Ureter (tissue), 1 donor: ENCODE measurements at regions not wholly inside any gene's neighbourhood (a gene's known extent, or its start where the extent isn't known, plus 50 kb on each side); places are given as distances from the start of the nearest gene placed in this dataset.
A peak's percentile ranks its signal among the peaks of the same experiment; 100 is the strongest.

Source experiments
- DNase-seq: peaks from one replicate; pipeline ENCODE4 v3.0.0-alpha.2; 2020; ENCODE audit warnings: low spot score
- donor health status: DM: yes; HTN: yes; CAD: no.

DNA sequence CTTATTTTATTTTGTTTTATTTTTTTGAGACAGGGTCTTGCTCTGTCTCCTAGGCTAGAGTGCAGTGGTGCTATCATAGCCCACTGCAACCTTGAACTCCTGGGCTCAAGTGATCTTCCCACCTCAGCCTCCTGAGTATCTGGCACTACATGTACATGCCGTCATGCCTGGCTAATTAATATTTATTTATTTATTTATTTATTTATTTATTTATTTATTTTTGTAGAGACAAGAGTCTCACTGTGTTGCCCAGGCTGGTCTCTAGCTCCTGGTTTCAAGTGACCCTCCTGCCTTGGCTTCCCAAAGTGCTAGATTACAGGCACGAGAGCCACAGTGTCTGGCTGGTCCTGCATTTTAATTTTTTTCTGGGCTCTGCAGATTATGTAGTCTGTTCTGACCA, 84.9 kb upstream of the BCOR start:
- DNase-seq = no peak

DNA sequence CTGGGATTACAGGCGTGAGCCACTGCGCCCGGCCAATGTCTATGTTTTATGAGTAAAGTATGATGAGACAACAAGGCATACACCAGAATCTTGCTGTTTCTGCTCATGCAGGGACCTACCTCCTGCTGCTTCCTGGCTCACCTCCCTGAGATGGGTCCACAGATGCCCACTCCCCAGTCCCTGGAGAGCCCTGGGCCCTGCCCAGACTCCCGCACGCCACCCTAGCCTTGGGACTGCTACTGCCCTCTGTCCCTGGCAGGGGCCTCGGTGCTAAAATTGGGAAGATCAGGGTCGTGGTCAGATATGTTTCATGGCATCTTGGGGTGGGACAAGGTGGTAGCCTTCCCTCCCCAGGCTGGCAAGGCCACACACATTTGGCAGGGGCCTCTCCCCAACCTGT, 84.3 kb upstream of the BCOR start:
- DNase-seq = no peak

- no peak for DNase-seq
Observed at GRCh38 chrX:40179283-40179682, 81.5 kb upstream of the BCOR start.

DNA sequence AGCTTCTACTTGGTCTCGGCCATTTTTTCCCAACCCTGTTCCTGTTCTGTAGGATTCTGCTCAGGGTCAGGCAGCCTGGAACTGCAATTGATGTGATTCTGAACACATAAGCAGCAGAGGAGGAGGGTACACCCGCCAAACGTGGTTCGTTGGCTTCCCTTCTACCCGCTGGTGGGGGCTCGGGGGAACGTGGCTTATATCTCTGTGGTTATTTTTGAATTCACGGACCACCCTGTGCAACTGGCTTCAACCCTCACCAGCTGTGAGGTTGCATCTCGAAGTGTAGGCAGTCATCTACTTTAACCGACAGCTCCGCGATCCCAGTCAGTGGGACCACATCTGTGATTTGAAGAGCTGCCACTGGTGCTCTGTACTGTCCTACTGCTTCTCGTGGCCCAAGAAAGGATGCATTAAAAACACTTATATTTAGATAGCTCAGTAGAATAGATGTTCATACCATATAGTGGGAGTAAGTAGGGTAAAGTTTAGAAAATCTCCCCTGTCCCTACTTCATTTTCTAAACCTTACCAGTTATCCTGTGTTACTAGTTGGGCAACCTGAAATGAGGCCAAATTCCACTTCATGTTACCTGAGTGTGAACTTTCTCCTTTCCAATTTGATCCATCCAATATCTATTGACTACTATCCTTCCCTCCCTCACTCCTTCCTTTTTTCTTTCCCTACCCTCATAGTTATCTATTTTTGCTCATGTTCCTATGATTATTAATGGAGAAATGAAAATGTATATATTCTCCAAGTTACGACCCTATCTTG, 80.4 kb upstream of the BCOR start:
- no peak for DNase-seq

GRCh38 chrX:40177489-40177888, 79.7 kb upstream of the BCOR start:
- no peak for DNase-seq

- peak; percentile 53 for DNase-seq
Observed at GRCh38 chrX:40177117-40177430, 79.3 kb upstream of the BCOR start.

DNA sequence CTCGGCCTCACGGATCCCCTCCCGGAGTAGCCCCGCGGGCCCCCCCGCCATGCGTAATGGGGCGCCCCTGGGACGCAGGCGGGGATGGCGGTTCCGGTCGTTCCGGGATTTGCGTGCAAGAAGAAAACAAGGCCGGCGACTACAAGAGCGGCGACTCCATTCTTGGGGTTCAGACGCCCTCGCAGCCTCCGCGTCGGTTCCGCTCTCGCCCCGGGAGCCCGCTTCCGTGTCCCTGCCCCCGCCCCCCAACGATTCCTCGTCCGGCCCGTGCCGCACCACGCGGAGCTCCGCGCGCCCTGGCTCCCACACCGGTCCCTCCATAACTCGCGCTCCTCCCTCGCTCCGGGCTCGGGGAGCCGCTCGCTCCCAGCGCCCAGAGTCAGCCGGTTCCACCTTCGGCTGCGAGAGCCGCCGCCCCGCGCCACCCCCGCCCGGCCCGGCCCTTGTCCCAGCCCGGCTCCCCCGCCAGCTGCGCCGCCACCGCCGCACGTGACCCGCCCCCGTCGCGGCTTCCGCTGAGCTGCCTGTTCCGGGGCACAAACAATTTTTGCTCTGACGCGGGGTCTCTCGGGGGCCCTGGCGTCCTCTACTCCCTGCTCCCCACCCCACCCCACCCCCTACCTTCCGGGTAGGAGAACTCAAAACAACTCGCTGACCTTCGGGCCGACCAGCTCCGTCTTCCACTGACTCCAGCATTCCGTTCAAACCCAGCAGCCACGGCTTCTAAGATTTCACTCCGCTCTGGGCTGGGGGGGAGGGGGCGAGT, 78.8 kb upstream of the BCOR start:
- peak; percentile 76 for DNase-seq

DNA sequence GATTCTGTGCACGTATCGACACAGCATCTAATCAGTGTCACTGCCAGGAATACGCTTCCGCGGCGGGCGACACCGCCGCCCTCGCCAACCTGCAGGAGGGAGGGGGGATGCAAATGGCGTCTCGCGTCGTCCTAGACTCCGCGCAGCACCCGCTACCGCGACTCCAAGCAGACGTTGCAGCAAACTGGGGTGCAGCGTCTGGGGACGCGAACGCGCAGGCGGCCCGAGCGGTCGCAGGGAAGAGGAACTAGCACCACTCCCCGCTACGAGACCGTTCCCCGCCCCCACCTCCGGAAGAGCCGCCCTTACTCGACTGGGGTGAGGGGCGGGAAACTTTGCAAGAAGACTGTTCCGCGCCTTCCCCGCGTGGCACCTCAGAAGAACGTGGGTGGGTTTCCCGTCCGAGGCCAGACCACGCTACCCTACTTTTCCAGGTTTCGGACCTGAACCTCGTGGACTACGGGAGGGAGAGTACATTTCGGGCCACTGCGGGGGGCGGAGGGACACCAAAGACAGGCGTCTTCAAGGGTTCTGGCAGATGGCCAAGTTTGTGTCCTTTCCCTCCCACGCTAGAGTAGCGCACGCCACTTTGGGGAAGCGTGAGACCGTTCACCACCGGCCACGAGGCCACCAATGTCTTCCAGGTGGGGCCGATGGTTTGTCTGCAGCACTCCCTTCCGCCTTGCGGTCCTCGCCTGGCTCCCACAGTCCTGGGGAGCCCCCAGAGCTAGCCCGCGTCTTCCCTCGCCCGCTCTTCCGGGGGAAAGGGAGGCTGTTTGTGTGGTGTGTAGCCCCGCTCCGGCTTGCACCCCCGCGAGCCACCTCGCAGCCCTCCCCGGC, 78.0 kb upstream of the BCOR start:
- peak; percentile 83 for DNase-seq

- DNase-seq = peak; percentile 58
Observed at GRCh38 chrX:40174854-40175510, 77.2 kb upstream of the BCOR start.

GRCh38 chrX:40174001-40174853, 76.5 kb upstream of the BCOR start:
- peak; percentile 68 for DNase-seq

GRCh38 chrX:40173143-40174000, 75.6 kb upstream of the BCOR start:
- no peak for DNase-seq

GRCh38 chrX:40172401-40173142, 74.8 kb upstream of the BCOR start:
- no peak for DNase-seq

DNA sequence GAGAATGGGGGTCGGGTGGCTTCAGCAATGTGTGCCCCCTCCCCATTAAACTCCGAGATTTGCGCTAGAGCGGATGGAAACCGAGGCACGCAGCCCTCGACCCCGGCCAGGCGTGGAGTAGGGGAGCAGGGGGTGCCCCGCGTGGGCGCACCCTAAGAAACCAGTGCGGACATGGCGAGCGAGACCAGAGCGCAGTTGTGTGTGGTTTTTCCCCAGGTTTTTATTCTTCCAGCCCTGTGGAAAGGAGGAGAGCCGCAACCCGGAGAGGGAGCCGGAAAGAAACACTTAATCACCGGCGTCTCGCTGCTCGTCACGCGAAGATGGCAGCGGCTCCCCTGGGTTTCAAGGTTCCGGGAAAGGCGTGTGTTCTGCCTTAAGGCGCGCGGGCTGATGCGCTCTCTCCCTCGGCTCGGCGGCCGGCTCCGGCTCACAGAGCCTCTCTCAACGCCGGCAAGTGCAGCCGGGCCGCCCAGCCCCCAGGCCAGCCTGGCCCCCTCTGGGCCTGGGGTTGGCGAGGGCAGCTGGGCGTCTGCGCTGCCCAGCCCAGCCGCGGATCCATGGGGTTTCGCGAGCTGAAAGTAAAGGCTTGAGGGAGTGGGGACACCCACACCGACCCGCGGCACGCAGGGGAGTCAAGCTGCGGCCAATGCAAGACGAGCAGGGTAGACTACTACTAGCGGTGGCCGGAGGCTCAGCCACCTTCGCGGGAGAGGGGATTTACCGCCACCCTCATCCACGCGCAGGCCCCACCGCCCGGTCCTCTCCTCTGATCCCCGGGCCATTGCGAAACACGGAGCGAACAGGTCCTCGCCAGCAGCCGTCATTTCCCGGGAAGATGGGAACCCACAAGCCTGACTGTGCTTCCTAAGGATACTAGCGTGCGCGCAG, 74.0 kb upstream of the BCOR start:
- DNase-seq = no peak

- no peak for DNase-seq
Observed at GRCh38 chrX:40170830-40171512, 73.2 kb upstream of the BCOR start.

GRCh38 chrX:40169193-40170101, 71.7 kb upstream of the BCOR start:
- DNase-seq = peak; percentile 82

DNA sequence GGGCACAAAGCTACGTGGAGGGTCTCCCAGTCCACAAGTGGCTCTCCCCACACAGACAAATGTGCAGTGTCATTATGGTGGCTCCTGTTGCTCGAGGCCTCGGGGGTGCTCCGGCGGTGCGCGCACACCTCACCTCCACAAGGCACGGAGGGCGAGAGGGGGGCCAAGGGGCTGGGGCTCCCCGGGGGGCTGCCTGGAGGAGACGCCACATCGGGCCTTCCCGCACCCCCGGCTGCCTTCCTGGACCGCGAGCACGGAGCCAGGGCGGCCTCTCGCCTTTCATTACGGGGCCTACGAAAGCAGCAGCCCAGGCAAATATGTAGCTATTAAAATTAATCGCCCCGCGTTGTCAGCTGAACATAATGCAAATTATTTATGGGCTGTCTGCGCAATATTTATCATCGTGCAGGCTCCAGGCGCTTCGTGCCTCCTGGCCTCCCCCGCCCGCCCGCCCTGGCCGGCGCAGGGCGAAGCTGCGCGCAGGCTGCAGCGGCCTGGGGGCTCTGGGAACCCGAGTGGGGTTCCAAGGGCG, 70.8 kb upstream of the BCOR start:
- DNase-seq = no peak
